ENCODE measurements at regions not wholly inside any gene's neighbourhood (a gene's known extent, or its start where the extent isn't known, plus 50 kb on each side); places are given as distances from the start of the nearest gene placed in this dataset.

DNA sequence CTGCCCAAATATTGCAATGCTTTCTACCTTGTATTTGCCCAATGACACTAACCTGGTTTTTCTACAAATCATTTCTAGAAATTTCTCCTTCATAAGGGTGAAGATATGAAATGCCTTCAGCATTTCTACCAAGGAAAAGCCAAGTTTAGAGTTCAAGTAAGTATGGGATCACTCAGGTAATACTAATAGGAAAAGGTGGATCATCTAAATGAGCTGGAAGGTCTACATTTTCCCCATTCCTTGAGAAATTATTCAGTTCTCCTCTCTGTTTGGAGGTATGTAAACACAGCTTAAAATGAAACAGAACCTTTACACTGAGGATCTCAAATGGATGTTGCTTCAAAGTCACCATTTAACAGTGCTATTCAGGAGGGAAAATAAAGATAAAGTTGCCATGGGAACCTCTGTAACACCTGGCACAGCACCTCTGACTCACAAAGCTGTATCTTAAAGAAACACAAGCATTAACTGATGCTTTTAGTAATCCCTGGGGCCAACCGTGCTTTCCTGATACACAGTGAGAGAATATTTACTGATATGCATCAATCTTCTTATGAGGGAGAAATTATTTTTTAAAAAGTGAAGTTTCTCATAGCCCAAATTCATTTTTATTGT lies 161.3 kb downstream of the DRD1 start:
- no peak for DNase-seq

DNA sequence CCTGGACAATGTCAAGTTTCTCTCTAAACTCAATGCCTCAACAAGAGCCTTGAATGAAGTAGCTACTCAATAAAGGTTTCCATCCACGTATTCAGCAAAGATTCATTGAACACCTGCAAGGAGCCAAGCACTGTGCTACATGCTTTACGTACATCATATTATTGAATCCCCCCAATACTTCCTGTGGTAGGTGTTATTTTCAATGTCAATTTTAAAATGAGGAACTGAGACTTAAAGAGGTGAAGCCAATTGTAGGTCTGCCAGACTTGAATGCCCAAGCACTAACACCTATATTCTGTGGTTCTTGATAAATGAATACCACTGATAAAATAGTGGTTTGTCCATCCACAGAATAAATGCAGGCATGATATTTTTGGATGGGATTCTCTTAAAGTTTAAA lies 162.3 kb downstream of the DRD1 start:
- no peak for DNase-seq

DNA sequence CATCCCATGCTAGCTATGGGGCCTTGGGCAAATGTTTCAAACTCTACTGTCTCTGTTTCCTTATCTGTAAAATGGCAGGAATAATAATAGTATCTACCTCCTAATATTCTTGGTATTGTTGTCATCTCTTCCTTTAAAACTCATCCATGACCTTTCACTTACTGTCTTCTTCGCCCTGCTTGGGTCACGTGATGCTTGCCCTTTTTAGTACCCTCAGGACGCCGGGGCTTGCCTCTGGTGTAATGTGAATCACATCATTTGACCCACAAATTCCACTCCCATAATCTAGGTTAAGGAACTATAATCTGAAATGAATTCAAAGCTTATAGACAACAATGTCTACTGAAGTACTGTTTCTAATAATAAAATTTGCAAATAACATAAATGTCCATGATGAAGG lies 162.7 kb downstream of the DRD1 start:
- no peak for DNase-seq

DNA sequence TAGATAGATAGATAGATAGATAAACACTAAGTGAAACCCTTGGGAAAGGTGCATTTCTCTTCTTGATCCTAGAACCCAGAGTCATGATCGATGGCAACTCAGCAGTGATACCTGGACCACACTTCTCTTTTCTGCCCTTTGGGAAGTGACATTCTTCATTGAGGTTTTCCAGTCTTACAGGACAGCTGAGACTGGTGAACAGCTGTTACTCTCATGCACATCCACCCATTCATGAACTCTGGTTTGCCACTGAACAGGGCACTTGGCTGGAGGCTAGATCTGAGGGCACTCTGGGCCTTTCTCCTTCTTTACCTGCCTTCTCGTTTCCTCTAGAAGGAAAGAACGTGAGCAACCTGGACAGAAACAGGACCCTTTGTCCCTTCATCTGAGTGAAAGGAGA lies 164.5 kb downstream of the DRD1 start:
- DNase-seq: no peak

DNA sequence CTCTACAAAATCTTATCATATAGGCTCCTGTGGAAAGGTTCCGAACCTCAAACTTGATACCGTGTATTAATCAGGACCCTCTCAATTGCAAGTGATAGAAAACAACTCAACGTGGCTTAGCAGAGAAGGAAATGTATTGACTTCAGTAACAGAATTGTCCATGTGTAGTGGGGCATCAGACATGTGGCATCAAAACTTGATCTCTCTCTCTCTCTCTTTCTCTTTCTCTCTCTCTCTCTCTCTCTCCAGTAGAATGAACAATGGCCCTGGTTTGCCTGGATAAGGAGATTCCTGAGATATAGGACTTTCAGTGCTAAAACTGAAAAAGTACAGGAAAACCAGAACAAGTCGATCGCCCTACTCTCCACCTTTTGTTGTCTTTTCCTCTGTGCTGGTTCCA lies 168.2 kb downstream of the DRD1 start:
- DNase-seq: no peak

DNA sequence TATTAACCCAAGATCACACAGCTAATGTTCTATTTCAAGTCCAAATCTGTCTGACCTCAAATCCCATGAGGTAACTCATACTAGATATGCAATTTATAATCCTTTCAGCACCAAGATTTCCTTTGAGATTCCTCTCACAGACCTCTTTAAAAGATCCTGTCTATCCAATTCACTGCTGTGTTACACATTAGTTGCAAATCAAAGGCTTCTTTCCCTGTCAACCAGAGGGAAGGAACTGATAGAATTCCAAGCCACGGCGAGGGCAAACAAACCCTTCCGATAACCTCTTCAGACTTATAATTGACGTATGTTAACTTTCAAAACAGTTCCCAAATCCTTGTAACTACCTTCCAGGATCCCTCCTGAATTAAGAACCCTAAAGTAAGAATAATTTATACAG lies 168.9 kb downstream of the DRD1 start:
- no peak for DNase-seq

DNA sequence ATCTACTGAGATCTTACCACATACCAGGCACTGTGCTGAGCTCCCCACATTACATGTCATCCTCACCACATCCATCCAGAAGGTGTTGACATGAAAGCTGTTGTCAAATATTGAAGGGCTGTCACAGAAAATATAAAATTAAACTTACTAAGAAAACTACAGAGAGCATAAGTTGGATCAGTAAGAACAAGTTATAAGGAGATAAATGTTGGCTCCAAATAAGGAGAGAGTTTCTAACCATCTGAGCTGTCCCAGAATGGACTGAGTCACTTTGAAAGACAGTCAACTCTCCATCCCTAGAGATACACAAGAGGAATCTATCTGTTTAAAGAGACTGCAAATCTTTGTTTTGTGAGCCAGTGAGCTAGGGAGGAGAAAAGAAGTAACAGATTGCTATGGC lies 169.8 kb downstream of the DRD1 start:
- no peak for DNase-seq

DNA sequence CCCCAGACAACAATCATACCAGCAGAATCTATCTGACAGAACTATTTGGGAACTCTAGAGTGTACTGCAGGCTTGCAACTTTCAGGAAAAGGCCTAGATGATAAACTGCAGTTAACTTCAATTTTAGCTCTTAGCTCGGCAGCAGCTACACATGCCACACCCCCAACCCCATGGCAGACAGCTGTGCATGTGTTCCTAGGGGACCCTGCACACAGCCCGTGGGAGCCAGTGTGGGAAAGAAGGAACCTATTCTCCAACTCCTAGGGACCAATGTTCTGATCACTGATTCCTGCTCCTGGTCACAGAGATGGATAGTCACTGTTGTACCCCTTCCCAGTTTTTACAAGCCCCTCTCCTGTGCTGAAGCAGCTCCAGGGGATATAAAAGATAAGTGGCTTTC lies 179.6 kb downstream of the DRD1 start:
- DNase-seq: no peak

DNA sequence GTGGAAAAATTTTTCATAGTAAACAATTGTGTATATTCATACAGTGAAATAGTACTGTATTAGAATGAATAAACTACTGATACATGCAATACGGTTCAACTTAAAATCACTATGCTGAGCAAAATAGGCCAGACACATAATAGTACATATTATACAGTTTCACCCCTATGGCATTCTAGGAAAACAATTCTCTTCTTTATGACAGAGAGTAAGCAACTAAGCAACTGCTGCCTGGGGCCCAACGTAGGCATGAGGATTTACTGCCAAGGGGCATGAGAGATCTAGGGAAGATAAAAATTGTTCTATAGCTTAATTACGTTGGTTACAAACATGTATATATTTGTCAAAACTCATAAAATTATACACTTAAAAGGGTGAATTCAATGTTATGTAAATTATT lies 180.2 kb downstream of the DRD1 start:
- DNase-seq: no peak

DNA sequence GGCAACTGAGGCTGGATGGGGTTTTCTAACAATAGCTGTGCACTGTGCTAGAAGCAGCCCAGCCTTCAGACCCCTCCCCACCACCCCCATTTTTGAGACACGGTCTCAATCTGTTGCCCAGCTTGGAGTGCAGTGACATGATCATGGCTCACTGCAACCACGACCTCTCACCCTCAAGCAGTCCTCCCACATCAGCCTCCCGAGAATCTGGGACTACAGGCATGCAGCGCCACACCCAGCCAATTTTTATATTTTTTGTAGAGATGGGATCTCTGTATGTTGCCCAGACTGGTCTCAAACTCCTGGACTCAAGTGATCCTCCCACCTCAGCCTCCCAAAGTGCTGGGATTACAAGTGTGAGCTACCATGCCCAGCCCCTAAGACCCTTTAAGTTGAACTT lies 182.5 kb downstream of the DRD1 start:
- no peak for DNase-seq

DNA sequence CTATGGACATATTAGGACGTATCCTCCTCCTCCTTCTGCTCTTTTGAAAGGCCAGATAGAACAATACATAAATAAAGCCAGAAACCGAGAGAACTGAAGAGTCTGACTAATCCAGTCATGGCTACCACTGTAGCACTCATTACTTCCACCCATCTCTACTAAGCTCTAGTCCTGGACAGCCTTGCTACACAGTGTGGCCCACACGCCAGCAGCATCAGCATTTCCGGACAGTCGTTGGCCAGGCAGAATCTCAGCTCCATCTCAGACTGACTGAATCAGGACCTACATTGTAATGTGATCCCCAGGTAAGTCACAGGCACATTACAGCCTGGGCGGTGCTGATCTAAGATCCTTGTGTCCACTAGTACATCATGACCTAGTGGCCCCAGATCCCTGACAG lies 182.9 kb downstream of the DRD1 start:
- no peak for DNase-seq

DNA sequence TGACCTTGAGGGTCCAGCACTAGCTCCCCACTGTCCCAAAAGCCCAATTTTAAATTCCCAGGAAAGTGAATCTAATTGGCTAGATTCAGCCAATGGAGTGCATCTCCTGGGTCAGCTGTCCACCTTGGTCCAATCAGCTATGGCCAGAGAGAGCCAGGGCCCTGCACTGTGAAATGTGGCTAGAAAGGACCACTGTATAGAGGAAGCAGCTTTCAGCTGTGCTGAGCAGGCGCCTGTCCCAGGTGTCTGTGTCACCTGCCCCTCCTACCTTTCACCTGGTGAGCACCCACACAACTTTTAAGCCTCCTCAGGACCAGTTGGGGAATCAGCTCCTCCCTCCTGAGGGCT lies 186.2 kb downstream of the DRD1 start:
- DNase-seq: no peak

DNA sequence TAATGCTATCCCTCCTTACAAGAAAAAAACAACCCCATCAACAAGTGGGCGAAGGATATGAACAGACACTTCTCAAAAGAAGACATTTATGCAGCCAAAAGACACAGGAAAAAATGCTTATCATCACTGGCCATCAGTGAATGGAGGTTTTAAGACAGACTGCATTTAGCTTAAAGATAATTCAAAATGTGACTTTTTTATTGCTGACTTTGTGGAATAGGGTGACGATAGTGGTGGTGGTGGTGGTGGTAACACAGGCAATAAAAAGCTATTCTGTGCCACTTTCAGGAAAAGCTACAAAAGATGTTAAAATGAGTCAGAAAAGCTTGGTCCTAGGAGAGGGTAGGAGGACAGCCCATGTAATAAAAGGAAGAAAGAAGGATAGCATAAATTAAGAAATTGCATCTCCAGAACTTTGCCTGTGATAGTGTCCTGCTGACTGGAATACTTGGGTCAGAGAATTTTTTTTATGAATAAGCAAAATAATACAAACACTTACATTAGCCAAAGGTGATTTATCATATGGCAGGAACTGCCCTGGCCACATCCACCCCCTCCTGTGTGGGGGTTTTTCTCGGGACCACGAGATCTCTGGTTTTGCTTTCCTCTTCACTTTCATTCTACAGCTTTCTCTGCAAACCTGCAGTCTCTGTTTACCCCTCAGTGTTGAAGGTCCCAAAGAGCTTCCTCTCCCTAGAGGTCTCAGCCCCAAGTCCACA lies 186.7 kb downstream of the DRD1 start:
- no peak for DNase-seq

DNA sequence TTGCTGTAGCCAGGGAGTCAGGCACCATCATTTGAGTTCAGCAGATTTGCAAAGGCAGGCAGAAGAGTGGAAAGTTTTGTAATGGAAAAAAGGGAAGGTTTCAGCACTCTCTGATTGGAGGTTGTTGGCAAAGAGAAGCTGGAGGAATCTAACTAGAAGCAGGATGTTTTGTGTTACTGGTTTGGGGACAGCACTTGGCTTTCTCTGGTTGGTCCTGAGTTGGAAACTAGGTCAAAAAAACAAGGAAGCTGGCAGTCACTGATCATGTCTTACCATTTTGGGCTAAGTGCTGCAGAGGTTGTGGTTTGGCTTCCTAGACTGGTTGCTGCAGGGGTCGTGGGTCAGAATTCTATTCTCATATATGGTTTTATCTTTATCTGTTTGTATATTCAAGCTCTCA lies 189.8 kb downstream of the DRD1 start:
- DNase-seq: no peak

DNA sequence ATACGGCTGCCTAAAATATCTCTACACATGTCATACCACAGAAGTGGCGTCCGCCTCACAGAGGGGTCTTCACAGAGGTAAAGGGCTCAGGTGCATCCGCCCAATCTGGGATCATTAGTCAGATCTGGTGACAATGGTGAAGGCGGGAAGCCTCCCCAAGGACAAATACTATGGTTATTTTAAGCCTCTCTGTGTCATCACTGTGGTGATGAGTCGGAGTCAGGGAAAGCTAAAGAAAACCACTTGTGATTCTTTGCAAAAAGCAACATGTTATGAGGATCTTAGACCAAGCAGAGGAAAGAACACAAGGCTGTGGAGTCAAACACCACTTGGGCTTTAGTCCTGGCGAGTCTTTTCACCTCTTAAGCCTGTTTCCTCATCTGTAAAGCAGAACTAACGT lies 190.4 kb downstream of the DRD1 start:
- DNase-seq: no peak

DNA sequence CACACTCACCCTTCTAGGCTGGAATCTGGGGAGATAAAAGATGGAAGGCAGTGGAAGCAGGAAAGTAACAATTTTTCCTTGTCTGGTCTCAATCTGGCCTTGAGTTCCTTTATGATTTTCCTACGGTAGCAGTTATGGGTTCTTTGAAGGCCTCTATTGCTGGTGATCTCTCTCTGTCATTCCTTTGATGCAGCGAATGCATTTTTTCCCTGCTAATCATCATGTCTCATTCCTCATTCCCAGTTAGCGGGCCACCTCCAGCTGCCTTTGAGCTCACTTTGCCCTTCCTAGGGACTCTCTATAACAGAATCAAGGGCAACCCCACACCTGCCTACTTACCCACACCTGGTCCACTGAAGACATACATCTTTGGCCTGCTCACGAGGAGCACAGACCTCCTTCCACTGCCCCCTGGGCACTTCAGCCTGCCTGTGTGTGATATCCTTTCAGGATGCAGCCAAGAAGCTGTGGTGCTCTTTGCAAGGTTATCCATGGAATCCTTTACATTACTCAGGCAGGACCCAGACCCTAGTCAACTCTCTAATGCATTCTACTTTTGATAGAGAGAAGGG lies 191.7 kb downstream of the DRD1 start:
- no peak for DNase-seq

DNA sequence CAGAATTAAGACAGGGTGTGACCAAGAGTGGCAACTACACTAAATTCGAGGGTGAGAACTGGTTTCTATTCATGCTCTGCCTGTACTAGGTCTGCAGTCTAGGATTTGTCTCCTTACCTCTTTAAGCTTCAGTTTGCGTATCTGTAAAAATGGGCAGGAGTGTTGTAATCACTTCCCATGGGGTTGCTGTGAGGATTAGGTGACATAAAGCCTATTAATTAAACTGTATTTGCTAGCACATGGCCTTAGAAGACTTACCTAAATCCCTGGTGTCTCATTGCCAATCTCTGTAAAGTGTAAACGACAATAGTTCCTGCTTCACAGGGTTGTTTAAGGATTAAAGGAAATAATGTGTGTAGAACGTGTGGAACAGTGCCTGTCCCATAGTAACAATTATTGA lies 193.6 kb downstream of the DRD1 start:
- DNase-seq: no peak

DNA sequence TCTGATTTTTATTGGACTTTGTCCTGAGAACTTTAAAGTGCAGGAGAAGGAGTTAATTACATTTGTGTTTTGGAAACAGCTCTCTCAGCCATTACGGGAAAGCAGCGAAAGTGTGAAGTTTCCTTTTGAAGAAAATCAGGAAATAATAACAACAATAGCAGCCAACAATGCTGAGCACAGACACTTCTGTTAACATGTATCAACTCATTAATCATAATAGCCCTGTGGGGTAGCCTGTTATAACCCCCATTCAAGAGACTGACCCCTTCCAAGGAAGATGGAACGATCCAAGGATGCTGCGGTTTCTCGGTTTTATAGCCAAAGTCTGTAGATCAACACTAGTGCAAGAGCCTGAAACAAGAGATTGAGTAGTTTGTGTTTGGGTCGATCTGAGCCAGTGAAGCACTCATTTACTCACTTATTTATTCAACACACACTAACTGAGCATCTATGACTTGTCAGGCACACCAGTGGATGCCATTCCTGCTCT lies 195.5 kb downstream of the DRD1 start:
- DNase-seq: no peak

DNA sequence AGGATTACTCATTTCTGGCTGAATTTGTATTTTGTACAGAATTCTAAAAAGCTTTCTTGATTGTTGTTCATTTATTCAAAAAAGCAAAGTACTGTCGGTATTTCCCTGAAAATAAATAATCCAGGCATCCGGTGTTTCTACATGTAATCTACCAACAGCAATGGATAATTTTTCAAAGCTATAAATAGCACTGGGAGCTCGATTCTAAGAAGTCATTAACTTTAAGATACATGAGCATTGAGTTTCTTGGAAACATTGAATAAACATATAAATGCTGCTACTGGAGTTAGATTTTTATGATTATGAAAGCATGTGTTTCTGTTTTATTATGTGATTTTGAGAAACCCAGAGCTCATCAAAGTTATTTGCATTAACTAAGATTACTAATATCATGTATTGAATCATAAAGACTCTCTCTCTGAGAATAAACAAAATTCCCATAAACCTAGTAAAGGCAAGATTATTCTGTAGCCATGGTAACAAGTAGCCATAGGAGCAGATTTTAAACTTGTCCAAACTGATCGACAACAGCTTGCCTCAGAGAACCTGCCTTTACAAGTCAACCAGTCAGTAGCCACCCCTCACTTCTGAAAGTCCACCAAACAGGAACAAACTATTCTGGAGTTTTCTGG lies 197.0 kb downstream of the DRD1 start:
- DNase-seq: no peak

DNA sequence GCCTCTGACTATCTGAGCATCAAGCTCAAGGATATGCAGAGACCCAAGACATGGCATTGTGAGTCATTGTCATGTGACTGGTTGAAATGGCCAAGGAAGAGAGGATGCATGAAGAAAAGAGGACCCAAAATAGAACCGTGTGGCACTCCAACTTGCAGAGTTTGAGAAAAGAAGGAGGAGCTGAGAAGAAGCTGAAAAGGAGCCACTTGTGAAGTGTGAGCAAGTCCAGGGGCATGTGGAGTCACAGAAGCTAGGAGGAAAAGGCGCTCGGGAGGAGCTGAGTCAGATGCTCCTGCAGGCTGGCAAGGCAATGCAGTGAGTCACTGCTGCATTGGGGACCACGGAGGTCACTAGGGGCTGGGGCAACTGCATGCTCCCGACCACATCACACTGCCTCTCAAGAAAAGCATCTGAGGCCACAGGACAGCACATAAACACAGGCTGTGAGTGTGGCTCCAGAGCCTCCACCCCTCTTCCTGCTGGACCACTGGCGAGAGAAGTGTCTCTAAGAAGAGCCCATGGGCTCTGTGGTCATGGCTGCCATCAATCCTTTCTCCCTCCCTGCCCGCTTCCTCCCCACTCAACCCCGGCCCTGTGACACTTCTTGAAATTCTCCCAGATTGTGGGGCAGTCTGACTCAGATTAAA lies 197.6 kb downstream of the DRD1 start:
- DNase-seq: no peak

DNA sequence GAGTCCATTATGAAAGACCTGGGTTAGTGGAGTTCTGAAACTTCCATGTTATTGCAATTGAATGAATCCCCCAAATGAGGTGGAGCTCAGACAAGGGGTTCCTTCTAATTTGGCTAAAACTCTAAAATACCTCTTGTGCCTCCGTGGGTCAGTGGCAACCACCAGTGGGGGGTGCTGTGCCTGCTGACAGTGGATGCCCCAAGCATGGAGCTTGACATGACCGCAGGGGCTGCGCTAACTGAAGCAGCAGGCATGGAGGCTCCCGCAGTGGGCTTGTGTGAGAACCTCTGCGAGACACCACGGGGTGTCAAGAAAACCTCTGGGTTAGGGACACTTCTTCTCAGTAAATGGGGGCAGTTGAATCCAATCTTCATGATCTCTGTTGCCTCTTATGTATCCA lies 200.5 kb downstream of the DRD1 start:
- no peak for DNase-seq

DNA sequence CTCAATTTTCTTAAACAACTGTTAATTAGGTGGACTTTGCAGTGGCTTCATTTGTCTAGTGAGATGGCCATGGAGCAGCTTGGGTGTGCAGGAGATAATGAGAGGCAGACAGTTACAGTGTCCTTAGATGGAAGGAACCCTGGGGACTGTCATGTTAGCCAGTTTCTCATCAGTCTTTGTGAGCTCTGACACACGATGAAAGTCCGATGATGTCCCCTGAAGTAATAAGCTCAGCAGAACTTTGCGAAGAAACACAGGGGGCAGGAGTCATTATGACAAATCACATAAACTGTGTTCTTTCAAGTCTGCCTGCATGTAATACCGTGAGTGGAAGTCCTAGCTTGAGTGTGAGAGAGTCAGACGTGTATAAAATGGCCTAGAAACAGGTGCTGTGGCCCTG lies 201.8 kb downstream of the DRD1 start:
- DNase-seq: no peak

DNA sequence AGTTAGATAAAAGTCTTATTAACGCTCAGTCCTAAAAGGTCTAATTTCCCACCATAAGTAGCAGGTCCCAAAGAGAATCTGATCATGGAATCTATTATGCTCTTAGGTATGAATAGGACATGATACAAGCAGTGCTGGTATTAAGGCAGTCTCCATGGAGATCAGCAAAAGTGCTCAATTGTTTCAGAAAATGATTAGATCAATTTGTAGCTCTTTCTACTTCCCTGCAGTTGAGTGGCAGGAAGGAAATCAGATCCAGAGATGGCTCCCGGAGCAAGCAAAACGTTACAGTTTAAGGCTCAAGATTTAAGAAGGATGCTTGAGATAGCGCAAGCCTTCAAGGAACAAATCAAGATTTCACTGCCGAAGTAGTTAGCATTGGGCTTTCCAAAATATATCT lies 205.7 kb downstream of the DRD1 start:
- DNase-seq: no peak

DNA sequence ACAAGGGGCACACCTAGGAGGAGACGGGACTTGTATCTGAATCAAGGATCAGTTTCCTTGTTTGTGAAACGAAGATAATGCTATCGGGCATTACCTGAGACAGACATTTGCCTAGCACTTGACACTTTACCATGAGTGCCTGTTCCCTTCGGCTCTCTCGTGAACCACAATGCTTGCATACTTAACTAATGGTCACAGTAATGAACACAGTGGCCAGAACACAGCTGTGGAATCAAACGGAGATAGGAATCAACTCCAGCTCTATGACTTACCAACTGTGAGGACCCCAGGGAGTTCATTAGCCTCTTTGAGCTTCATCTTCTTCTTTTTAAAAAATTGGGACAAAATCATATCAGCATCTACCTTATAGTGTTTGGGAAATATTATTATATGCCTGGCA lies 207.8 kb downstream of the DRD1 start:
- DNase-seq: no peak

All from CD4-positive, alpha-beta T cell treated with Interleukin-10 for 1 hour (primary cell).